GM18909 (cell line): ENCODE measurements at regions not wholly inside any gene's neighbourhood (a gene's known extent, or its start where the extent isn't known, plus 50 kb on each side); places are given as distances from the start of the nearest gene placed in this dataset.

Source experiments
- ATAC-seq: cut with Tn5 transposase; IDR thresholded peaks from one replicate; pipeline ENCODE4 v1.9.1; 2021; ENCODE audit warnings: mild to moderate bottlenecking; ENCODE audit not compliant: unreplicated experiment, poor library complexity

DNA sequence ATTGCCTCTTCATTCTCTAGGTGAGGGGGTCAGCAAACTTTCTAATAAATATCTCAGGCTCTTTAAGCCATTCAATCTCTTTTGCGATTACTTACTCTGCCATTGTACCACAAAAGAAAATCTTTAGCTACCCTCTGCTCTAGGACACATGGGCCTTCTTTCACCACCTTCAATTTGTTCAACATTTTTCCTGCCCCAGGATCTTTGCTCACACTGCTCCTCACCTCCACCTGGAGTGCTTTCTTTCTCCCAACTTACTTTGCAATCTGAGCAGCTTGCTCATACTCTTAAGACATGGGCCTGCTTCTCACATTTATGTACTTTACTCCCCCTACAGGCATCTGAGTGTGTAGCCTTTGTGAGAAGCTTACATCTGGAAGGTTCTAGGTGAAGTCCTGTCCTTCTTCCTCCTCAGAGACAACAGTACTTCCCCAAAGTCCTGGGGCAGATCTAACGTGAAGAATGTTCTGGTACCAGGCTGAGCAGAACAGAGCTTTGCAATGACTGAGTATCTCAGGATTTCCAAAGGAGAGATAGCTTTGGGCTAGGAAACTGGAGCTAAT is 55.0 kb upstream of the PRDM5 start:
- peak; percentile 93 for ATAC-seq

DNA sequence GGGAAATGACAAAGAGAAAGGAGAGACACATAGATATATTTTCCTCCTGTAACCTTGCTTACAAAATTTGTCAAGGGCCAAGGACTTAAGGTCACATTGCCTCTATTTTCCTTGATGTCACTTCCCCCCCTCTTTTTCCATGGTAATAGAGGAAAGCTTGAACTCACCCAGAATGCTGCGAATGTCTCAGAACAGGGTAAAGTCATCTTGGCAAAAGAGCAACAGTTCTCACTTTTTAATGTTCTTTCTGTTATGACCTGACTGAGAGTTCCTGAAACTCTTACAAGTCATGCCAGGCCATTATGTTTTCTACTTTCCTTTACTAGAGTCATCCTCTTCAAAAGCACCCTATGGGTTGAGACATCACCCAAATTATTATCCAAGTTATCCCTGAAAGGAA is 50.7 kb upstream of the PRDM5 start:
- ATAC-seq, result no peak
